HepG2 (cell line): ENCODE measurements at regions not wholly inside any gene's neighbourhood (a gene's known extent, or its start where the extent isn't known, plus 50 kb on each side); places are given as distances from the start of the nearest gene placed in this dataset.

Source experiments
- ATAC-seq: fragments of 200-7000 bp; cut with Tn5 transposase; 3 replicates; pipeline ENCODE4 v1.9.1; 2020; ENCODE audit warnings: mild to moderate bottlenecking, moderate library complexity
- BruUV-seq: library from RNA; stranded (reverse); fragments of 400-500 nt; replicated peaks from 2 replicates; lab custom pipeline; 2021; lab: Mats Ljungman, UMichigan
- CTCF ChIA-PET: fragments of 300-600 bp; formaldehyde crosslinking; extraction: SDS; loops from one replicate; lab custom pipeline; 2021; ENCODE audit warnings: low total read pairs, inconsistent platforms, low intra/inter-chr PET ratio; lab: Yijun Ruan, JAX
- POLR2A ChIA-PET: fragments of 350-600 bp; sonication (Branson Sonifier 250); formaldehyde crosslinking; loops from one replicate; lab custom pipeline; 2020; ENCODE audit warnings: antibody characterized with exemption, inconsistent platforms; lab: Yijun Ruan, JAX
- DNase-seq: peaks from one replicate; pipeline ENCODE4 v3.0.0-alpha.2; 2015; ENCODE audit warnings: low spot score
- FAIRE-seq: peaks from 3 replicates; lab custom pipeline; 2011; peaks lifted over from hg19 to GRCh38; lab: Jason Lieb, UNC
- H2AFZ ChIP-seq: one replicate; pipeline ENCODE4 v1.6.1; 2011; ENCODE audit warnings: low read length, inconsistent platforms
- H3K27ac ChIP-seq: fragments of 300-600 bp; 3 replicates; pipeline ENCODE4 v1.8.0; 2011; ENCODE audit warnings: mixed run types, mild to moderate bottlenecking, mixed read lengths, low read length, inconsistent platforms; ENCODE audit not compliant: insufficient read depth; ENCODE audit errors: extremely low read length
- H3K27me3 ChIP-seq, 2 experiments: fragments of 200-600 bp in 1 of 2; 2 replicates in 1 of 2; 3 replicates in 1 of 2; pipeline versions ENCODE4 v1.6.0 to v1.8.0; 2011; ENCODE audit warnings: low read length in 2 of 2, mild to moderate bottlenecking in 2 of 2, moderate library complexity in 2 of 2, inconsistent platforms in 1 of 2; ENCODE audit not compliant: insufficient read depth in 2 of 2, control insufficient read depth in 1 of 2
- H3K36me3 ChIP-seq, 2 experiments: fragments of 200-600 bp in 1 of 2; replicated peaks in 1 of 2; 2 replicates in 1 of 2; 3 replicates in 1 of 2; pipeline versions ENCODE4 v1.5.1 to v1.8.0; 2011; ENCODE audit warnings: low read length in 2 of 2, inconsistent platforms in 1 of 2; ENCODE audit not compliant: insufficient read depth in 2 of 2, control insufficient read depth in 1 of 2
- H3K4me1 ChIP-seq: 2 replicates; pipeline ENCODE4 v1.5.1; 2012; ENCODE audit warnings: low read length, inconsistent platforms; ENCODE audit not compliant: insufficient read depth
- H3K4me2 ChIP-seq: 2 replicates; pipeline ENCODE4 v1.6.0; 2011; ENCODE audit warnings: low read depth, low read length, inconsistent platforms
- H3K4me3 ChIP-seq, 3 experiments: fragments of 200-600 bp in 1 of 3; sonication (generic), shearing (Covaris generic) in 1 of 3; replicated peaks in 1 of 3; 2 replicates each; pipeline ENCODE4 v1.5.1; 2011 to 2016; ENCODE audit warnings: low read length in 3 of 3, inconsistent platforms in 2 of 3, low read depth in 2 of 3, mild to moderate bottlenecking in 2 of 3, control low read depth in 1 of 3, mixed read lengths in 1 of 3; ENCODE audit not compliant: insufficient read depth in 1 of 3
- H3K79me2 ChIP-seq: one replicate; pipeline ENCODE4 v1.6.1; 2011; ENCODE audit warnings: low read length, inconsistent platforms; ENCODE audit not compliant: insufficient read depth
- H3K9ac ChIP-seq: 2 replicates; pipeline ENCODE4 v1.6.0; 2011; ENCODE audit warnings: mild to moderate bottlenecking, low read depth, low read length, inconsistent platforms; ENCODE audit not compliant: insufficient read depth
- H3K9me3 ChIP-seq: 2 replicates; pipeline ENCODE4 v1.5.1; 2012; ENCODE audit warnings: mild to moderate bottlenecking, low read length
- H4K20me1 ChIP-seq: 2 replicates; pipeline ENCODE4 v1.6.0; 2011; ENCODE audit warnings: inconsistent platforms, mild to moderate bottlenecking, low read length, moderate library complexity; ENCODE audit not compliant: insufficient read depth
- CENPX ChIP-seq: sonication (generic); formaldehyde crosslinking; IDR thresholded peaks from 2 replicates; pipeline ENCODE4 v1.9.0; 2021; ENCODE audit warnings: mild to moderate bottlenecking, missing genetic modification reagents, moderate library complexity
- DNMT3B ChIP-seq: conservative IDR thresholded peaks from 2 replicates; pipeline ENCODE4 v1.6.1; 2016; ENCODE audit warnings: missing biosample characterization, control low read depth
- HDAC1 ChIP-seq: sonication (generic); formaldehyde crosslinking; IDR thresholded peaks from 2 replicates; pipeline ENCODE4 v1.5.1; 2020; ENCODE audit warnings: mild to moderate bottlenecking, missing genetic modification reagents
- HHEX ChIP-seq: IDR thresholded peaks from 2 replicates; pipeline ENCODE4 v1.6.1; 2016; ENCODE audit warnings: control low read depth
- MTA3 ChIP-seq: sonication (generic); formaldehyde crosslinking; IDR thresholded peaks from 2 replicates; pipeline ENCODE4 v1.4.0; 2020; ENCODE audit warnings: missing genetic modification reagents
- MXD4 ChIP-seq: IDR thresholded peaks from 2 replicates; pipeline ENCODE4 v1.6.1; 2016; ENCODE audit warnings: mild to moderate bottlenecking, missing biosample characterization, missing genetic modification reagents
- SNAI1 ChIP-seq: sonication (generic); formaldehyde crosslinking; IDR thresholded peaks from 2 replicates; pipeline ENCODE4 v1.5.0; 2020; ENCODE audit warnings: mild to moderate bottlenecking, missing genetic modification reagents, borderline replicate concordance
- TP53 ChIP-seq: sonication (generic); formaldehyde crosslinking; conservative IDR thresholded peaks from 2 replicates; pipeline ENCODE4 v1.4.0; 2020; ENCODE audit warnings: missing genetic modification reagents
- ZBTB1 ChIP-seq: sonication (generic); formaldehyde crosslinking; IDR thresholded peaks from 2 replicates; pipeline ENCODE4 v1.4.0; 2020; ENCODE audit warnings: missing genetic modification reagents, borderline replicate concordance
- ZKSCAN5 ChIP-seq: sonication (generic); formaldehyde crosslinking; IDR thresholded peaks from 2 replicates; pipeline ENCODE4 v1.5.1; 2020; ENCODE audit warnings: mild to moderate bottlenecking, missing genetic modification reagents
- ZNF768 ChIP-seq: sonication (generic); formaldehyde crosslinking; IDR thresholded peaks from 2 replicates; pipeline ENCODE4 v1.4.0; 2020; ENCODE audit warnings: missing genetic modification reagents
- WGBS: methylation state at CpG from one replicate; pipeline ENCODE4 v1.1.6; 2017; ENCODE audit warnings: low lambda C conversion rate; 5-methylcytosine and 5-hydroxymethylcytosine counted together
- in situ Hi-C: cut with HindIII; loops from 2 replicates; pipeline ENCODE4 v1.10.0; 2017; ENCODE audit warnings: low pct_unique_long_range_greater_than_20kb; ENCODE audit not compliant: extremely low pct_ligation_motif_present
- intact Hi-C: fragments of 100-400 bp; cut with micrococcal nuclease; formaldehyde crosslinking; loops from one replicate; pipeline ENCODE4 v1.10.0; 2022; ENCODE audit not compliant: unreplicated experiment
- TF ChIP-seq, protein P1 (sequence below): sonication (generic); formaldehyde crosslinking; IDR thresholded peaks from 2 replicates; pipeline ENCODE4 v1.9.0; 2022; ENCODE audit warnings: missing genetic modification reagents, mild to moderate bottlenecking, borderline replicate concordance
- TF ChIP-seq, protein P2 (sequence below): sonication (generic); formaldehyde crosslinking; IDR thresholded peaks from 2 replicates; pipeline ENCODE4 v1.5.0; 2020; ENCODE audit warnings: missing genetic modification reagents, mild to moderate bottlenecking, borderline replicate concordance
- TF ChIP-seq, protein P3 (sequence below): sonication (generic); formaldehyde crosslinking; IDR thresholded peaks from 2 replicates; pipeline ENCODE4 v1.8.1; 2023; ENCODE audit warnings: missing genetic modification reagents, inconsistent platforms, borderline replicate concordance

DNA sequence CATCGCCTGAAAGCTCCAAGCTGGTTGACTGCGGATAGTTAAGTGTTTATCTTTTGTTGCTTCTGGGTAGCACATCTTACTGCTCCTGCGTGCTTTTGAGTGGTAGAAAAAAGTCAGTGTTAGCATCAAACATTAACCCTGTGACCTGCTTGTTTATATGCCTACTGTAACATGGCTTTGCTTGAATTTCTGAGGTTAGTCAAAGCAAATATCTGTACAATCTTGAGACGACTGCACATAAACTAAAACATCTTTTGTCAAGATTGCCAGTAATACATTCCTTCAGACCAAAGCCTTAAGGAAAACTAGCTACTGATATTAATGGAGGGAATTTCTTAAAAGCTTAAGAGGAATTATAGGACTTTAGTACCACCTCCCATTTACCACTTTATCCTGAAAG is 163.7 kb downstream of the BAMBI start:
- intact Hi-C loops: no loop called here

More for the DNA sequence above, 163.7 kb downstream of the BAMBI start:
- H3K27me3 ChIP-seq: 0 out of 5 replicates have a peak, but pooled peaks cover 0 to 3% of the 10 kb centered on the region in 2 experiments
- H3K36me3 ChIP-seq: no peaks in the 10 kb centered on the region
- H3K9me3 ChIP-seq: peaks cover 15% of the 10 kb centered on the region
- no peak overlapping the region for H3K9ac ChIP-seq
- WGBS: 38% methylated on average over 4 of the region's 4 CpGs
- no peak for ATAC-seq
- H2AFZ ChIP-seq: no peak overlapping the region
- TF ChIP-seq CENPX (CRISPR knock-in tag): no peak
- TF ChIP-seq, protein P1, sequence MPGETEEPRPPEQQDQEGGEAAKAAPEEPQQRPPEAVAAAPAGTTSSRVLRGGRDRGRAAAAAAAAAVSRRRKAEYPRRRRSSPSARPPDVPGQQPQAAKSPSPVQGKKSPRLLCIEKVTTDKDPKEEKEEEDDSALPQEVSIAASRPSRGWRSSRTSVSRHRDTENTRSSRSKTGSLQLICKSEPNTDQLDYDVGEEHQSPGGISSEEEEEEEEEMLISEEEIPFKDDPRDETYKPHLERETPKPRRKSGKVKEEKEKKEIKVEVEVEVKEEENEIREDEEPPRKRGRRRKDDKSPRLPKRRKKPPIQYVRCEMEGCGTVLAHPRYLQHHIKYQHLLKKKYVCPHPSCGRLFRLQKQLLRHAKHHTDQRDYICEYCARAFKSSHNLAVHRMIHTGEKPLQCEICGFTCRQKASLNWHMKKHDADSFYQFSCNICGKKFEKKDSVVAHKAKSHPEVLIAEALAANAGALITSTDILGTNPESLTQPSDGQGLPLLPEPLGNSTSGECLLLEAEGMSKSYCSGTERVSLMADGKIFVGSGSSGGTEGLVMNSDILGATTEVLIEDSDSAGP (CRISPR knock-in tag): no peak
- no peak for TF ChIP-seq MXD4 (CRISPR knock-in tag)
- TF ChIP-seq, protein P2, sequence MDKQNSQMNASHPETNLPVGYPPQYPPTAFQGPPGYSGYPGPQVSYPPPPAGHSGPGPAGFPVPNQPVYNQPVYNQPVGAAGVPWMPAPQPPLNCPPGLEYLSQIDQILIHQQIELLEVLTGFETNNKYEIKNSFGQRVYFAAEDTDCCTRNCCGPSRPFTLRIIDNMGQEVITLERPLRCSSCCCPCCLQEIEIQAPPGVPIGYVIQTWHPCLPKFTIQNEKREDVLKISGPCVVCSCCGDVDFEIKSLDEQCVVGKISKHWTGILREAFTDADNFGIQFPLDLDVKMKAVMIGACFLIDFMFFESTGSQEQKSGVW: no peak
- TF ChIP-seq, protein P3, sequence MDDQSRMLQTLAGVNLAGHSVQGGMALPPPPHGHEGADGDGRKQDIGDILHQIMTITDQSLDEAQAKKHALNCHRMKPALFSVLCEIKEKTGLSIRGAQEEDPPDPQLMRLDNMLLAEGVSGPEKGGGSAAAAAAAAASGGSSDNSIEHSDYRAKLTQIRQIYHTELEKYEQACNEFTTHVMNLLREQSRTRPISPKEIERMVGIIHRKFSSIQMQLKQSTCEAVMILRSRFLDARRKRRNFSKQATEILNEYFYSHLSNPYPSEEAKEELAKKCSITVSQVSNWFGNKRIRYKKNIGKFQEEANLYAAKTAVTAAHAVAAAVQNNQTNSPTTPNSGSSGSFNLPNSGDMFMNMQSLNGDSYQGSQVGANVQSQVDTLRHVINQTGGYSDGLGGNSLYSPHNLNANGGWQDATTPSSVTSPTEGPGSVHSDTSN (CRISPR knock-in tag): no peak
- TF ChIP-seq TP53 (CRISPR knock-in tag): no peak
- TF ChIP-seq ZKSCAN5 (CRISPR knock-in tag): no peak
- no peak for TF ChIP-seq DNMT3B (CRISPR knock-in tag)
- TF ChIP-seq SNAI1 (CRISPR knock-in tag): no peak
- no peak for TF ChIP-seq MTA3
- TF ChIP-seq HHEX: no peak
- TF ChIP-seq ZBTB1 (CRISPR knock-in tag): no peak
- no peak for TF ChIP-seq HDAC1
- TF ChIP-seq ZNF768 (CRISPR knock-in tag): no peak
- H4K20me1 ChIP-seq: no peaks in the 10 kb centered on the region
- ChIA-PET CTCF (no interaction called here), POLR2A (no interaction called here)
- no peaks in the 10 kb centered on the region for H3K79me2 ChIP-seq
- no peak for FAIRE-seq
- BruUV-seq: no TSS peak
- no peak overlapping the region for H3K27ac ChIP-seq
- peaks cover 23% of the 10 kb centered on the region for H3K4me1 ChIP-seq
- no peak overlapping the region for H3K4me3 ChIP-seq
- no peak overlapping the region for H3K4me2 ChIP-seq
- in situ Hi-C loops: no loop called here
- DNase-seq: no peak
